ENCODE measurements at regions not wholly inside any gene's neighbourhood (a gene's known extent, or its start where the extent isn't known, plus 50 kb on each side); places are given as distances from the start of the nearest gene placed in this dataset.

DNA sequence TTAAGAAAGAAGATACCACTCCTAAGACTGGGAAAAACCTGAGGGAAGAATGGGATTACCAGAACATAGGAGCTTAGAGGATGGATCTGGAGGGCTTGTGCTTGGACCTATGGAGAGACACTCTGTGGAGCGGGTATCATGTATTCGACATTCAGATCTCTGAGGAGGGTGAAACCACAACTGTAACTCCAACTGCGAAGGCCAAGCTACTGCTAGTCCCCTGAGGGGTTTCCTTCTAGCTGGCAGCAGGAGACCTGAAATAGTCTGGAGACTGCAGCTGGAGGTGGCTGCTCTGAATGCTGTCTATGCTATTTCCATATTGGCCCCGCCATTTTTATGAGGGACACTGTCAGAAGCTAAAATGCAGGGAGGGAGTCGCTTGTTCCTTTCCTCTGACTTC lies 462.3 kb downstream of the PTPRC start:
- TF ChIP-seq POLR2A (IDR thresholded peaks at IDR 0.05) = no peak
- TF ChIP-seq CTCF (IDR thresholded peaks at IDR 0.05 in 4 of 5, conservative IDR thresholded peaks at IDR 0.05 in 1 of 5) = no peak

Measured in gastrocnemius medialis (tissue), 4 donors.